HG02938 (cell line): ENCODE measurements at regions not wholly inside any gene's neighbourhood (a gene's known extent, or its start where the extent isn't known, plus 50 kb on each side); places are given as distances from the start of the nearest gene placed in this dataset.
"Not testable (repeated sequence)": the region's sequence is repeated elsewhere in the genome, so short reads cannot be mapped to it uniquely, and the experiment has no call there.

Experiments used
- ATAC-seq: cut with Tn5 transposase; IDR thresholded peaks from one replicate; pipeline ENCODE4 v1.9.1; 2021; ENCODE audit warnings: mild to moderate bottlenecking, moderate library complexity; ENCODE audit not compliant: unreplicated experiment

DNA sequence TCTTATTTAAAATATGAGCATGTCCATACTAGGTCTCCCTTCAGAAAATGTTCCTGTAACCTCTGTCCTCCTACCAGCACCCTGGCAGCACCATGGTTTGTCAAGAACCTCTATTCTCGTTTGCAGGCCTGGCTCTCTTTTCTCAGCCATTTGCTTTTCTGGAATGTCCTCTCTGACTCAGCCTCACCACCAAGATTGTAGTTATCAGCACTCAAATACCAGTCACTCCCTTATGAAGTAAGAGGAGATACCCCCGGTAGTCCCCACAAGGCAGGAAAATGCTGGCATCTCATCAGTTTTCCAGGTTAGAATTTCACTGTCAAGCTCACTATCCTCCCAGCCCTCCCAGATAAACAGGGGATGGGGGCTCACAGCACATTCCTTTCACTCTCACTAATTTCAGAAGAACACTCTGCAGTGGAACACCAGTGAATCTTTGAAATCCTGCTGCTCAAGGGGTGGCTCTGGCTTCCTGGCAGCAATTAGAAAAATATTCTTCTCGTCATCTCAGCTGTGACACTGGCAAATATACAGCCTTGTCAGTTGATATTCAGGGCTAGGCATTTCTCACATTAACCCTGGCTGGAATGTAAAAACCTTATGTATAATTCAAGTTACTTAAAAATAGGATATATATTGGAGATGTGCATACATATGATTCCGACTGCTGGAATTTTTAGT is 129.2 kb downstream of the TBX18 start:
- no peak for ATAC-seq

DNA sequence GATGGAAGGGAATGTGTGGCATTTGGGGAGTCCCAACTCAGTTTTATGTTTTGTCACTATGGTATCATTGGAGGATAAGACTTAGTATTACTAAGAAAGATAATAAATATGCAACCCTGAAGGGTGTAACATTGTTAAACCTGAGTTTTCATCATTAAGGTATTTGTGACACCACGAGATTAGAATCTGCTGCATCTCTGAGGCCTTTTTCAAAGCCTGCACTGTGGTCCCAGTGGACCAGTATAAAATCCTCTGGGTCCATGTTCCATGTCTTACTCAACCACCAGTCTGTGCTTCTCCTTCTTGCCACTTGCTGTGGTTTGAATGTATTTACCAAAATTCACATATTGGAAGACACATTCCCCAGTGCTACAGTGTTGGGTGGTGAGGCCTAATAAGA is 130.6 kb downstream of the TBX18 start:
- ATAC-seq = no peak

DNA sequence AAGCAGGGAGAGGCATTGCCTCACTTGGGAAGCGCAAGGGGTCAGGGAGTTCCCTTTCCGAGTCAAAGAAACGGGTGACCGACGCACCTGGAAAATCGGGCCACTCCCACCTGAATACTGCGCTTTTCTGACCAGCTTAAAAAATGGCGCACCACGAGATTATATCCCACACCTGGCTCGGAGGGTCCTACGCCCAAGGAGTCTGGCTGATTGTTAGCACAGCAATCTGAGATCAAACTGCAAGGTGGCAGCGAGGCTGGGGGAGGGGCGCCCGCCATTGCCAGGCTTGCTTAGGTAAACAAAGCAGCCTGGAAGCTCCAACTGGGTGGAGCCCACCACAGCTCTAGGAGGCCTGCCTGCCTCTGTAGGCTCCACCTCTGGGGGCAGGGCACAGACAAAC is 137.9 kb downstream of the TBX18 start:
- not testable (repeated sequence) for ATAC-seq

DNA sequence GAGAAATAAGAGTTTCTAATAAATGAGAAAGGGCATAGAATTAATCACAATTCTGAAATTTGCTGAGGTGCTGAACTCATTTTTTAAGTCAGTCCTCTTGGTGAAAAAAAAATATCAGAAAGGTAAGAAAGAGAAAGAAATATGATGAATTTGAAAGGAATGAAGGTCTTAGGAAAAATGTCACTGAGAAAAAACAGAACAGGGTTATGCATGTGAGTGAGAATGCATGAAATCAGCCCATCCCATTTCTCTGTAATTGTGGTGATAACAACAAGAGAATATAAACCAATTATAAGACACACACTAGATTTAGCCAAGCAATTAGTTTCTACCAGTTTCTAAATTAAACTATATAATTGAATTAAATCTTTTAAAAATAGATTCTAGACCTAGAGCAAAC is 138.9 kb downstream of the TBX18 start:
- no peak for ATAC-seq

DNA sequence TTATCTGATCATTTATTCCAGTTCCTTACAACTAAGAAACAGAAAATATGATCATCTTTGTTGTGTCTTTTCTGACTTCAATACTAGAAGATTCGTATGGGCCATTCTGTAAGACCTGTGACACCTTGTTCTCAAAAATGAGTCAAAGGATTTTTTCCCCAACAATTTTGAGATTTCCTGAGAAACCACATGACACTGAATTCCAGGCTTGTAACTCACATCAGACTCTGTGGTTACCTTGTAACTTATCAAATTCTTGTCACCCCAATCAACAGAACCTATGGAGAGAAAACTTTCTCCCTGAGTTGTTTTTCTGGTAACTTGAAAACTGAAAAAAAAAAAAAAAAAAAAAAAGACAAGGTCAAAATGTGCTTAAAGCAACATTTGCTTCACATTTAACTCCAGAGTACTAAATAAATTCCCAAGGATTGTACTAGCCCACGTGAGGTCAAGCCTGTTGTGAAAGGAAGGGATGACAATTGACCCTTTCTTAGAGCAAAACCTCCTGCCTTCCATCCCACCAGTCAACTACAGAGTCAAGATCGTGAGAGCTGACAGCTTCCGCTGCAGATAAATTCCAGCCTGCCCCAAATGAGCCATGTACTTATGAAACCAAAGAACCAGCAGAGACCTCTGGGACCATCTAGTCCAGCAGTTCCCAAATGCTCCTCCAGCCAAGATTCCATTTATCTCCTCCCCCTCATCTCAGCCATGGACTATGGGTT is 140.3 kb downstream of the TBX18 start:
- no peak for ATAC-seq

DNA sequence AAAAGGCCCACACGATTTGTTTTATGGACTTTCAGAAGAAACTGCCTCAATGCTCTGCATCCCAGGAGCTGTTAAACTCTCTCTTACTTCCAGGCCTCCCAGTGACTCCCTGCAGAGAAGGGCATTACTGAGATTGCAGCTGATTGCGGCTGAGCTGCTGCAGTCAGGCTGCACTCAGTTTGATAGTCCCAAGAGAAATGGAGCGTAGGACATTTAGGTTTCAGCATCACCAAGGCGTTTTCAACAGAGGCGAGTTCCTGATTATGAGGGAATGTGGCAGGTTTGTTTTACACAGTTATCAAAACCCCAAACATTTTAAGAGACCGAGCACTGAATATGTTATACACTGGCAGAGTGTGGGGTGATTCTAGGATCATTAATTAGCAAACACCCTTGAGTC is 145.6 kb downstream of the TBX18 start:
- ATAC-seq = no peak

DNA sequence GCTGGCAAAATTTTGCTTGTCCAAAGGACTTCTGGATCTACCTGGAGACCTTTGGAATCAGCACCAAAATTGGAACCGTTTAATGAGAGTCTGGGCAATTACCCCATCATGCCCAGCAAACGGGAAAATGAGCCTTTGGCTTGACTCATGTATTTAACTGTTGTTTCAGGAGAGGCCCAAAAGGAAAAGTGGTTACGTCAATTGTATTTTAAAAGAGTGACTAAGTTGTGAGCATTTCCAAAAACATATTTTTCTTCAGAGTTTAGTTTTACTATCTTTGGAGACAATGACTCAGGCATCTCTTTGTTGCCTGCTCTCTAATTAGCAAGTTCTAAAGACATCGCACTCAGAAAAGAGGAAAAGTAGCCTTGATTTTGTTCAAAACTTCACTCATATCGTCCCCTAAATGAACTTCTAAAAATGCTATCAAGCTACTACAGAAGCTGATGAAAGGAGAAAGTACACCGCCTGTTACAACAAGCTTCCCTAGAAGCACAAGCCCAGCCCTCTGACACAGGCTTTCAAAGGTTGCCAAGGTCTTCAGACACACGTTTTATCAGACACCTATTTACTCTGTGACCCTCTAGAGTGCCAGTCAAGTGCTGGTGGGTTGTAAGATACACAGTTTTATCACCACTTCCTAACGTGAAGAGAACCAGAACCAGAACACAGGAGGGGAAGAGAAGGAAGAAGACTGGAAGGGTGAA is 146.2 kb downstream of the TBX18 start:
- ATAC-seq = no peak

DNA sequence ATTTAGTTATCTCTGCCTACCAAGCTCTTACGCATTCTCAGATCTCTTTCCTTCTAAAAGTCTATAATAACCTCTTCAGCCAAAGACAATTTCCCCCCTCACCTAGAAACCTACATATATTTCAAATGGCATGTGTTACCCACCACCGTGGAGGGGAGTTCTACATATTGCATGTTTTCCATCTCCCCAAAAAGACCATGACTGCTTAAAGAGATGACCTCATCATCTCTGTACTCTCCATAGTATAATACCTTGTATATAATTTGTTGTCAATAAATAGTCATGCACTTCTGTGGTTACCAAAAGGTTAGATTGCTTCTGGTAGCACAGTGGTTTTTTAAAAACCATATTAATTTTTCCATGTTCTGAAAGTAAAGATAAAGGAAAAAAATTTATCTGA is 148.4 kb downstream of the TBX18 start:
- no peak for ATAC-seq

DNA sequence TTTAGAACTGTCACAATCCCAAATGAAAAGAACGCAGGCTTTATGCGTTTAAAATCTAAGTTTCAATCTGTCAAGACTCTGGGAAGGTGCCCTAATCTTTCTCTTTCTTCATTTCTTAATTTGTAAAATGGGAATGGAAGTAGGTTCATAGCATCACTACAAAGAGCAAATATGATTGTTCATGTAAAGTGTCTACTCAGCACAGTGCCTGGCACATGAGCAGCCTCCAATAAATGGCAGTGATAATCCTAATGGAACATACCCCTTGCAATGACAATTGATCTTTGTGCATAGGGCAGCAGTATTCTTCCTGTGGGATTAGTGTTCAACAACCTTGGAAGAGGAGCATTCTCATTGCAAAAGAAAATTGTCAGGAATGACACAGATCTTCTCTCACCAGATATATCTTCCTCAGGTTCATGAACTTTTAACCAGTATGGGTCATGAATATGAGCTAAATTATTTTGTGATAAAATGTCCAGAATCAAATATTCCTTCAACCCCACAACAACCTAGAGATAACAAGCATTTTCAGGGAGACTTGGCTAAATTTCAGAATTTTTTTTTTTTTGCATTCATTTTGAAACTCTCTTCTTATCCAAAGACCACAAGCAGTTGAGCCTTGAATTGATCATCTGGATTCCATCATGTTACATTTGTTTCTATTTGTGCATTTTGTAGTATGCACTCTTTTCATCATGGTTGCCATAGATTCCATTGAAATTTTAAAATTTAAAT is 149.1 kb downstream of the TBX18 start:
- ATAC-seq = no peak

DNA sequence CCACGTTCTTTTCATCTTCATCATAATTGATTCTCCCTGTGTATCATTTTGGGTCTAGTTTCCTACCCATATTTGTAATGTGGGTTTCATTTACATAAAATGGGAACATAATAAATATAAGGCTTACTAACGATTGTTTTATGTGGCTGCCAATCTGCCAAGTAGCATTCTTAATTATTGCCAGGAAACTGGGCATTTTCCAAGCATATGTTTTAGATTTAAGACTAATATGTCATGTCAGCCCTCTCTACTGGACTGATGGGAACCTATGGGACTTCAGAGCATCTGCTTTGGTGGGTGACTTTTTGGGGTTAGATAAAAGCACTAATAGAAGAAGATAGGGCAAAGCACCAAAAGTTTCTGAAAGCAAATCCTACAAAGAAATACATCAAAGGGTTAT is 157.5 kb downstream of the TBX18 start:
- no peak for ATAC-seq

DNA sequence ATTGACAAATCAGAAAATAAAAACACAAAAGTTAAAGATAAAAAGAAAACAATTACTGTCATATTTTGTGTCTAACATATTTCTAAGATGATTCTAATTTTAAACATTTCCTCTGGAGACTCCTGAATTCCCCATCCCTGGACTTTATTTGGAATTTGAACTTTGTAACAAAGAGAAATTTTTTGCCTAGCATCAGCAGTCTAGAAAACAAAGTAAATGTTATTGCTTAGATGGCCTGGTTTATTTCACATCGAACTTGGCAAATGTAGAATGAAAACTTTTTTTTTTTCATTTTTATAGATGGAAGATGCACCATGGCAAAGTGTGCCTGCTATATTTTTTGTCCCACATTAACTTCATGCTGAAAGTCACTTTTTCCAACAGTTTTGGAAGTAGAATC is 159.1 kb downstream of the TBX18 start:
- no peak for ATAC-seq

DNA sequence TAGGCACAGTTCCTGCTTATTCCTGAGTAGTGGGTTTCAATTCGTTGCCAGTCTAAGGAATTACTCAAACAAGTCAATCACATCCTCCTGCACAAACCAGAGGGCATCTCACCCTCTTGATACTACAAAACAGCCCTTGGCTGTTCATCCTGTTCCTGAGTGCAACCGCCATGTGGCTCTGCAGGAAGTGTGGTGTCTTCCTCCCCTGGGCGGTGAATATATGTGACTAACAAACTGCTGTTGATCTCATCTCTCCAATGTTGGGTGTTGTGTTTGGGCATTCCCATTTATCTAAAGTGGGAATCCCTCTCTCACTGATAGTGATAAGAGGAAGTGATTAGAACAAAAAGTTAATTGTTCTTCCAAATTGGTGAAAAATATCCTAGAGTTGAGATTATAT is 163.0 kb downstream of the TBX18 start:
- ATAC-seq = no peak

DNA sequence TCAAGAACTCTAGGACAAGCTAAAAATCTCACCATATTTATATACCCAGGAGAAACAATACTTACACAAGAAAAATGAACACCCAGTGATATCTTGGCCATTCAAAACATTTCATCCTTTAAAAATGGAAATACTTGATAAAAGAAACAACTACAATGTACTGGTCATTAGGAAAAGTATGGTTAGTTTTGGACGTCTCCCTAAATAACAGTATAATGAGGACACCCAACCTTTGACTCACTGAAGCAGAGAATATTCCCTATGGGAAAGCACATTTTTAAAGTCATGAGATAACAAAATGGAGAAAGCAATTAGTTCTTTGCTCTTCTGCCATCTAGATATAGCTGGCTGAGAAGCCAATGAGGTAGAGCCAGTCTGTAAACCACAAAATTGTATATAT is 164.4 kb downstream of the TBX18 start:
- no peak for ATAC-seq

DNA sequence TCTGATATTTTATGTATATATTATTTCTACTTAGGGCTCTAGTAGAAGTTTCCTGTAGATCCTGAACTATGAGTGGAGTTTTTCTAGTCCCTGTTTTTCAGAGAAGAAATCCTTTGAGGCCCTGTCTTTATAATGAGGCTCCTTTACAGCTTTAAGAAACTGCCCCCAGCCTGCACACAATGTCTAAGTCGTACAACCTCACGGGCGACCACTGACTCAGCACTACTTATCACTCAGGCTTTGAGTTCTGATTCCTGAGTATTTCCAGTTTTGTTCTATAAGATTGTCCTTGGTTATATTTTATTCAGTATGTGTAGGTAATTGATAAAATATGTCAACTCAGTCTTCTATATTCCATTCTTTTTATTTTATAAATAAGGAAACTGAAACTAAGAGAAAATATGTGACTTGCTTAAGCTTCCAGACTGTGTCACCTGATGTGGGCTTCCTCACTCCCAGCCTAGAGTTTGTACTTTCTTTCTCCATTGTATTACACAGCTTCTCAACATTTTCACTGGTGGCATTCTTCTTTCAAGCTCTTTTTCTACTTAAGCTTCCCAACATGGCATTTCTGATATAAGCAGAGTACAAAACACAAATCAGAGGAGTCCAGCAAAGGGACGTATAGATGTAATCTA is 167.0 kb downstream of the TBX18 start:
- no peak for ATAC-seq

DNA sequence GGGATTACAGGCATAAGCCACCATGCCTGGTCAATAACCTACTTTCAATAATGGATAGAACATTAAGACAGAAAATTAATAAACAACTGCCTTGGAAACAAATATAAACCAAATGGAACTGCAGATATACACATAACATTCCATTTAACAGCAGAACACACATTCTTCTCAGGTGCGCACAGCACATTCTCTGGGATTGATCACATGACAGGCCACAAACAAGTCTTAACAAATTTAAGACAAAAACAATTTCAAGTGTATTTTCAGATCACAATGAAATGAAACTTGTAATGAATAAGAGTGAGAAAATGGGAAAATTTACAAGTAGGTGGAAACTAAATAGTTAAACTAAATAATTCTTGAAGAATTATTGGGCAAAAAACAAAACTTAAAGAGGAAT is 167.9 kb downstream of the TBX18 start:
- no peak for ATAC-seq

DNA sequence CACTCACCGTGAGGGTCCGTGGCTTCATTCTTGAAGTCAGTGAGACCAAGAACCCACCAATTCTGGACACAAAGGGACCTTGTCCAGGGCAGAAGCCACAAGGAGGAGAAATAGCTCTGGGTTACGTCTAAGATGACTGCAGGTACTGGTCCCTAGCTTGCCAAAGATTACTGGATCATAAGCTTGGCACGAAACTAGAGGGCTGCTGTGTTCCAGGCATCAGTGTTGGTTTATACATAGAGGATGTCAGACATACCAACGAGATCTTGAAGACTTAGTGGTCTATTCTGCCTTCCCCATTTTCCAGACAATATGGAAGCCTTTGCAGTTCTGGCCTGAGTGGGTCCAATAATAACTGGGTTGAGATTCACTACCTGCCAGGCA is 175.7 kb downstream of the TBX18 start:
- ATAC-seq = no peak

DNA sequence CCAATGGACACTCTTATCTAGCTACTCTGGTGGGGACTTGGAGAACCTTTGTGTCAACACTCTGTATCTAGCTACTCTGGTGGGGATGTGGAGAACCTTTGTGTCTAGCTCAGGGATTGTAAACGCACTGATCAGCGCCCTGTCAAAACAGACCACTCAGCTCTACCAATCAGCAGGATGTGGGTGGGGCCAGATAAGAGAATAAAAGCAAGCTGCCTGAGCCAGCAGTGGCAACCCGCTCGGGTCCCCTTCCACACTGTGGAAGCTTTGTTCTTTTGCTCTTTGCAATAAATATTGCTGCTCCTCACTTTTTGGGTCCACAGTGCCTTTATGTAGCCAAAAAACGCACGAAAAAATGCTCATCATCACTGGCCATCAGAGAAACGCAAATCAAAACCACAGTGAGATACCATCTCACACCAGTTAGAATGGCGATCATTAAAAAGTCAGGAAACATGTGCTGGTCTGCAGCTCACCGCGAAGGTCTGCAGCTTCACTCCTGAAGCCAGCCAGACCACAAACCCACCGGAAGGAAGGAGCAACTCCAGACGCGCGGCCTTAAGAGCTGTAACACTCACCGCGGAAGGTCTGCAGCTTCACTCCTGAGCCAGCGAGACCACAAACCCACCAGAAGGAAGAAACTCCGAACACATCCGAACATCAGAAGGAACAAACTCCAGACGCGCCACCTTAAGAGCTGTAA is 176.3 kb downstream of the TBX18 start:
- ATAC-seq = not testable (repeated sequence)

DNA sequence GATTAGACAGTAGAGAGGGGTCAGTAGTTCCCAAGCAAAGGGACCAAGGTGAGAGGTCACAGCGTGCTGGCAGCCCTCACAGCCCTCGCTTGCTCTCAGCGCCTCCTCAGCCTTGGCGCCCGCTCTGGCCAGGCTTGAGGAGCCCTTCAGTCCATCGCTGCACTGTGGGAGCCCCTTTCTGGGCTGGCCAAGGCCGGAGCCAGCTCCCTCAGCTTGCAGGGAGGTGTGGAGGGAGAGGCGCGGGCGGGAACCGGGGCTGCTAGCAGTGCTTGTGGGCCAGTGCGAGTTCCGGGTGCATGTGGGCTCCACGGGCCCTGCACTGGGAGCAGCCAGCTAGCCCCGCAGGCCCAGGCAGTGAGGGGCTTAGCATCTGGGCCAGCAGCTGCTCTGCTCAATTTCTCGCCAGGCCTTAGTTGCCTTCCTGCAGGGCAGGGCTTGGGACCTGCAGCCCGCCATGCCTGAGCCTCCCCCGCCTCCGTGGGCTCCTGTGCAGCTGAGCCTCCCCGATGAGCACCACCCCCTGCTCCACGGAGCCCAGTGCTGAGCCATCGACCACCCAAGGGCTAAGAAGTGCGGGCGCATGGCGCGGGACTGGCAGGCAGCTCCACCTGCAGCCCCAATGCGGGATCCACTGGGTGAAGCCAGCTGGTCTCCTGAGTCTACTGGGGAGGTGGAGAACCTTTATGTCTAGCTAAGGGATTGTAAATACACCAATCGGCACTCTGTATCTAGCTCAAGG is 177.0 kb downstream of the TBX18 start:
- ATAC-seq = not testable (repeated sequence)

DNA sequence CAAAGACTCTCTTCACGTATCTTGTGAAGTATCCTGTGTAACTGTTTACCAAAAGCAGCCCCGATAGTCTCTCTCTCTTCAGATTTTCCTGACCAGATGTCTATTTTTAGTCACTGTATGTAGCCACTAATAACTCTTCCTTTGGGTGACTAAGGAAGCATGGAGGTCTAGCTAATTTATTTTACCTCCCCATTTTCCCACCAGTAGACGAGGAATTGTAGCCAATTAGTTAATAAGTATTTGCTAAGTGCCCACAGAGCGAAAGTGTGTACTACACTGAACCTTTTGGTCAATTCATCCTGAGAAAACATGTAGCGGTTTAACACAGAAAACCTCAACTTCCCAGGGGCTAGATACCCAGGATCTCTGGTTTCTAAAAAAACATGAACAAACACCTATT is 180.6 kb downstream of the TBX18 start:
- ATAC-seq = no peak

DNA sequence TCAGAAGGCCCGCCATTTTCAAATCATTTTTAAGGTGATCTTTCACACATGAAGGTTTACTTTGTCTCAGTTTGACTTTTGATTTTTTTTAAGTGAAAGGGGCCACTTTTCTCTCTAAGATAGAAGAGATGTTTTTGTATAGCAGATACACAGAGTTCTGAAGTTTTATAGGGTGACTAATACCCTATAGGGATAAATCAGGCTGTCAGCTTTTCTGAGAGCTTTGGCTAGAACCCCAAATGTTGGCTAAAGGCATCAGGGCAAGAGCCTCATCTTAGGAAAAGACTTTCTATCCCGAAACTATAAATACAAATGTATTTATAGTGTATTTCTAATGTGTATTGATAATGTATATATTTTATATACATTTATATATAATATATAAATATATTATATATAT is 181.4 kb downstream of the TBX18 start:
- ATAC-seq = no peak
